NCI-H1105 treated with DMSO at 0.1 percent for 48 hours (cell line): ENCODE measurements at regions not wholly inside any gene's neighbourhood (a gene's known extent, or its start where the extent isn't known, plus 50 kb on each side); places are given as distances from the start of the nearest gene placed in this dataset.
A peak's percentile ranks its signal among the peaks of the same experiment; 100 is the strongest.
"Not testable (repeated sequence)": the region's sequence is repeated elsewhere in the genome, so short reads cannot be mapped to it uniquely, and the experiment has no call there.

Source experiments
- DNase-seq: peaks from one replicate; lab custom pipeline; 2025; lab: John Stamatoyannopoulos, UW

GRCh38 chr2:16189029-16189835, 248.9 kb downstream of the MYCN start:
- peak; percentile 56 for DNase-seq

GRCh38 chr2:16188261-16188890, 248.0 kb downstream of the MYCN start:
- no peak for DNase-seq

GRCh38 chr2:16187482-16187817, 247.1 kb downstream of the MYCN start:
- DNase-seq: no peak

- no peak for DNase-seq
These were observed 246.5 kb downstream of the MYCN start for GRCh38 chr2:16186661-16187481.

GRCh38 chr2:16185801-16186272, 245.5 kb downstream of the MYCN start:
- no peak for DNase-seq

- DNase-seq: no peak
These were observed 244.8 kb downstream of the MYCN start for GRCh38 chr2:16184945-16185660.

GRCh38 chr2:16184341-16184890, 244.1 kb downstream of the MYCN start:
- no peak for DNase-seq

GRCh38 chr2:16183345-16183744, 243.0 kb downstream of the MYCN start:
- no peak for DNase-seq

- no peak for DNase-seq
These were observed 242.5 kb downstream of the MYCN start for GRCh38 chr2:16182841-16183240.

GRCh38 chr2:16182311-16182815, 242.0 kb downstream of the MYCN start:
- not testable (repeated sequence) for DNase-seq

- DNase-seq: no peak
These were observed 241.4 kb downstream of the MYCN start for GRCh38 chr2:16181741-16182090.

GRCh38 chr2:16181062-16181740, 240.9 kb downstream of the MYCN start:
- DNase-seq: no peak

- no peak for DNase-seq
These were observed 240.3 kb downstream of the MYCN start for GRCh38 chr2:16180631-16181030.

- DNase-seq: no peak
These were observed 239.5 kb downstream of the MYCN start for GRCh38 chr2:16179701-16180416.

- DNase-seq: no peak
These were observed 238.3 kb downstream of the MYCN start for GRCh38 chr2:16178551-16179130.

- no peak for DNase-seq
These were observed 237.4 kb downstream of the MYCN start for GRCh38 chr2:16177671-16178180.

GRCh38 chr2:16176971-16177480, 236.7 kb downstream of the MYCN start:
- DNase-seq: no peak

- no peak for DNase-seq
These were observed 235.0 kb downstream of the MYCN start for GRCh38 chr2:16175247-16175825.

- DNase-seq: no peak
These were observed 234.3 kb downstream of the MYCN start for GRCh38 chr2:16174693-16175045.
